ENCODE measurements at regions not wholly inside any gene's neighbourhood (a gene's known extent, or its start where the extent isn't known, plus 50 kb on each side); places are given as distances from the start of the nearest gene placed in this dataset.

DNA sequence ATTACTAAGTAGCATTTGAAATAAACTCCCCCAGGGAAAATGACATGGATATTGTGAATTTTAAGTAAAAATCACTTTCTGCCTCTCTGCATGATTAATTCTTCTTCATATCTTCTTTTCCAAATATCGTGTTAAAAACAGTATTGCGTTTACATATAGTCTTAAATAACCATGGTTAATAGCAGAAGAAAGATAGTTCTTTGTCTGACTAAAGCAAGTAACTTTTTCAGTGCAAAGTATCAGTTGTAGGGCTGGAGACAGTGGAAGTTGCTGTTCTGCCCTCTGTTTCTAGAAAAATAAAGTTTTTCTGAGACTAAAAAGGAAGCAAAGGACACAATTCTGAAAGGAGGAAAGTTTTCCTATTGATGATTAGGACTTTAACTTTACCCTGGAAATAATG is 330.2 kb downstream of the NDFIP2 start:
- Histone ChIP-seq H3K36me3 (ENCODE audit: control insufficient read depth, insufficient read depth, low read length) (no peaks in the 10 kb centered on the region), H3K27me3 (ENCODE audit: control insufficient read depth, insufficient read depth, low read length) (no peaks in the 10 kb centered on the region), H3K4me3 (ENCODE audit: low read depth, low read length) (no peak overlapping the region)
- TF ChIP-seq CTCF (IDR thresholded peaks at IDR 0.05; ENCODE audit: insufficient read depth, low read length, poor library complexity, severe bottlenecking), result no peak
- no peak for DNase-seq (ENCODE audit: low read depth)

GRCh38 chr13:79810669-79811068 is 329.7 kb downstream of the NDFIP2 start:
- no peaks in the 10 kb centered on the region for H3K36me3 ChIP-seq (ENCODE audit: control insufficient read depth, insufficient read depth, low read length)
- no peak overlapping the region for H3K4me3 ChIP-seq (ENCODE audit: low read depth, low read length)
- no peak for TF ChIP-seq CTCF (IDR thresholded peaks at IDR 0.05; ENCODE audit: insufficient read depth, low read length, poor library complexity, severe bottlenecking)
- peak; percentile 49 for DNase-seq (ENCODE audit: low read depth)
- no peaks in the 10 kb centered on the region for H3K27me3 ChIP-seq (ENCODE audit: control insufficient read depth, insufficient read depth, low read length)

DNA sequence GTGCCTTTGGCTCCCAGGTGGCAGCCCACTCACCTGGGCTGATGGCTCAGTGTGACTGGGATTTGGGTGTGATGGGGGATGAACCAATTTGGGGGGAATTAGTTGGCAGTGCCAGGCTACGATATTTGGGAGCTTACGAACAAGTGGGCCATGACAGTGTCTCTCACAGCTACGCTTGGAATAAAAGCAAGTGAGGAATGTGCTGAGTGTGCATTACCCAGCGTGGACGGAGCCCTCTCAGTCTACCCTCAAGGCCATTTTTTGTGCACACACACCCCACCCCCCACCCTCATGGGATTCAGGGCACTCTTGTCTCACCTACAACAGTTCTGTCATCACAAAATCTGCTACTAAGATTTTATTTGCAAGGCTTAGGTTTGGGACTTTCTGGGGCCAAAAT is 329.1 kb downstream of the NDFIP2 start:
- DNase-seq (ENCODE audit: low read depth), result no peak
- TF ChIP-seq CTCF (IDR thresholded peaks at IDR 0.05; ENCODE audit: insufficient read depth, low read length, poor library complexity, severe bottlenecking), result no peak
- Histone ChIP-seq H3K27me3 (ENCODE audit: control insufficient read depth, insufficient read depth, low read length) (no peaks in the 10 kb centered on the region), H3K4me3 (ENCODE audit: low read depth, low read length) (no peak overlapping the region), H3K36me3 (ENCODE audit: control insufficient read depth, insufficient read depth, low read length) (no peaks in the 10 kb centered on the region)

DNA sequence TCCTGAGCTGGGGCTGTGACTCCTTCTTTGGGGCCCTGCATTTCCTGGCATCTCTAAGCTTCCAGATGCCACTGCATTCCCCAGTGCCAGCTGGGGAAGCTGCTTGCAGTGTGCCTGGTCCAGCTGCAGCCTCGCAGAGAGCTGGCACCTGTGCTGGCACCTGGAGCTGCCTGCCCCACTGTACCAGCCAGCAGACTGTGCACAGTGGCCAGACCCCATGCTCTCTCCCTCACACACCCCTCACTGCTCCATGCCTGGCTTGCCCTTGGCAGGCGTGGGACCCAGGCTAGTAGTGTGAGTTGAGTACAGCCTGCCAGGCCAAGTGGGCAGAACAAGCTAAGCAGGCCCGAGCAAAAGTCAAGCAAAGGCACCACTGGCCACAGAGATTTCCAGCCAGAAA is 327.5 kb downstream of the NDFIP2 start:
- no peak for DNase-seq (ENCODE audit: low read depth)
- no peak for TF ChIP-seq CTCF (IDR thresholded peaks at IDR 0.05; ENCODE audit: insufficient read depth, low read length, poor library complexity, severe bottlenecking)
- no peak overlapping the region for H3K4me3 ChIP-seq (ENCODE audit: low read depth, low read length)
- H3K36me3 ChIP-seq (ENCODE audit: control insufficient read depth, insufficient read depth, low read length), result no peaks in the 10 kb centered on the region
- no peaks in the 10 kb centered on the region for H3K27me3 ChIP-seq (ENCODE audit: control insufficient read depth, insufficient read depth, low read length)

- DNase-seq (ENCODE audit: low read depth), result no peak
- no peaks in the 10 kb centered on the region for H3K36me3 ChIP-seq (ENCODE audit: control insufficient read depth, insufficient read depth, low read length)
- H3K4me3 ChIP-seq (ENCODE audit: low read depth, low read length), result no peak overlapping the region
- no peak for TF ChIP-seq CTCF (IDR thresholded peaks at IDR 0.05; ENCODE audit: insufficient read depth, low read length, poor library complexity, severe bottlenecking)
- no peaks in the 10 kb centered on the region for H3K27me3 ChIP-seq (ENCODE audit: control insufficient read depth, insufficient read depth, low read length)
These were observed 326.6 kb downstream of the NDFIP2 start for GRCh38 chr13:79807554-79807953.

DNA sequence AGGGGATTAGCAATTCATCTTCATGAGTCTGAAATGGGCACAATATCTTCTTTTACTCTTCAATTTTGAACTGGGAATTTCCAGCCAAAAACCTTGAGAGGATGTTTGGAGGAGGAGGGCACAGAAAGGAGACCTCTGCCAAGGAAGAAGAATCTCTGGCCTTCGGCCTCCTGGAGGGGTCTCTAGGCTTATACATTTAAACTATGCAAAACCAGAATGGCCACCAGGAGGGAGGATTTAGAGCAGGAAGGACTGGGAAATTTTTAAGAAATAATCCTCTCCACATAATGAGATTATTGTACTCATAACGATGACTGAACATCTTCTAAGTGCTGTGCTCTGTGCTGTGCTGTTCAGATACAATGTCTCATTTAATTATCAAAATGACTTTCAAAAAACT is 325.9 kb downstream of the NDFIP2 start:
- no peak for TF ChIP-seq CTCF (IDR thresholded peaks at IDR 0.05; ENCODE audit: insufficient read depth, low read length, poor library complexity, severe bottlenecking)
- Histone ChIP-seq H3K27me3 (ENCODE audit: control insufficient read depth, insufficient read depth, low read length) (no peaks in the 10 kb centered on the region), H3K4me3 (ENCODE audit: low read depth, low read length) (no peak overlapping the region), H3K36me3 (ENCODE audit: control insufficient read depth, insufficient read depth, low read length) (no peaks in the 10 kb centered on the region)
- no peak for DNase-seq (ENCODE audit: low read depth)
